ENCODE measurements at regions not wholly inside any gene's neighbourhood (a gene's known extent, or its start where the extent isn't known, plus 50 kb on each side); places are given as distances from the start of the nearest gene placed in this dataset.
"Not testable (repeated sequence)": the region's sequence is repeated elsewhere in the genome, so short reads cannot be mapped to it uniquely, and the experiment has no call there.

GRCh38 chrX:64853424-64853823 lies 122.8 kb downstream of the ZC4H2 start:
- DNase-seq = no peak

DNA sequence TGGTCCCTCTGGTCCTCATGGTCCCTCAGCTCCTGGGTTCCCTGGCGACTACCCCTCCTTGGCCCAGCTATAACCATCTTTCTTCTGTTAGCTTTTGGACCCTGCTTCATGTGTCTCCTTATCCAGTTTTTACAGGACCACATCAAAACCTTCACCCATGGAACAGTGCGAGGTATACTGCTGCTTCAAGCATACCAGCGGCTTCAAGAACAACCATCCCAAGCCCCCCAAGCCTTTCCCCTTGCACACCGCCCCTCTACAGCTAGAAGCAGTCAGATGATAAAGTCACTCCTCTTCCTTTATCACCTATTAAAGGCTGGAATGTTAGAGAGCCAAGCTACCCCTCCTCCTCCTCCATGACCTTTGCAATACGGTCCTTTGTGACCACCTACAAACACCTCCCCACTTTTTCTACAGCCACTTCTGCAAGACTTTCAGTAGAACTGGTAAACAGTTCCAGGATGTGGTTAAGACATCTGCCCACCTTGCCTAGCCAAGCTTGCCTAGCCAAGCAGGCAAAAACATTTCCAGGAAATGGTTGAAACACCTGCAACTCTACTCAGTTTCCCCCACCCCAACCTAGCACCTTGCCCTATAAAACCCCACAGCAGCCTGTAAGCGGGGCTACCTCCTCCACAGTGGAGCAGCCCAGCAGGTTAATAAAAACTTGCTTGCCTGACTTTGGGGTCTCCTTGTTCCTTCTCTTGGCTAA lies 125.7 kb downstream of the ZC4H2 start:
- DNase-seq = no peak

GRCh38 chrX:64843224-64843623 lies 133.0 kb downstream of the ZC4H2 start:
- DNase-seq = no peak

GRCh38 chrX:64842492-64842891 lies 133.8 kb downstream of the ZC4H2 start:
- no peak for DNase-seq

DNA sequence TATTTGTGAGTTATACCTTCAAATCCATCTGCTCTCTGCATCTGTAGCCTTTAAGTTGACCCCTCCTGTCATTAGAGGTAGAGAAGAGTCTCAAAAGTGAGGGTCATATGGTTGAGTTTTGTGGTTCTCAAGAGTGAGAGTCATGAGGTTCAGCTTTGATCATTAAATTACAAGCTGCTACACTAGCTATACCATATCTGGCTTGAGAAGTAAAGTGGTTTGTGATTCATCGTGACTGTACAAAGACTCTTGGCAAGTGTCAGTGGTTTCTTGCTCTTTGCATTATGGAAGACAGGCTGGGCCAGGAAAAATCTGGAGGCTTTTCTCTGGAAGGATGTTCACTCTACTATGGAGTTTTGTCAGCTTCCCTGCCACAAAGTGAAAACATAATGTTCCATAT lies 170.6 kb downstream of the ZC4H2 start:
- no peak for DNase-seq

GRCh38 chrX:64792598-64793337 lies 183.5 kb downstream of the ZC4H2 start:
- DNase-seq = no peak

DNA sequence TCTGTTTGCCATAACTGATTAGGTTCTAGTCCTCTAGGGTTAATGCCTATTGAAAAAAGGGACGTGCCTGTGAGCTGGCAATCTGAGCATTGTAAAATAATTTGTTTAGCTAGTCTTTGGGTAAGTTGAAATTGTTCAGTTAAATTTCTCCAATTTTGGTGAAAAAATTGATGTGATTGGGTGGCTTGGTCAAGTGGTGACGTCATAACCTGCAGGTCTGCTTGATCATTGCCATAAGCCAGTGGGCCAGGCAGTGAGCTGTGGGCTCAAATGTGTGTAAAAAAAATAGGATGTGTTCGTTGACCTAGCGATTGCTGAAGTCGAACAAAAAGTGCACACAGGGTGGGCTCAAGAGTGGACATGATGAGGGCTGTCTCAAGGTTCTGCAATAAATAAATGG lies 193.3 kb downstream of the ZC4H2 start:
- no peak for DNase-seq

GRCh38 chrX:64758047-64758446 lies 218.2 kb downstream of the ZC4H2 start:
- no peak for DNase-seq

DNA sequence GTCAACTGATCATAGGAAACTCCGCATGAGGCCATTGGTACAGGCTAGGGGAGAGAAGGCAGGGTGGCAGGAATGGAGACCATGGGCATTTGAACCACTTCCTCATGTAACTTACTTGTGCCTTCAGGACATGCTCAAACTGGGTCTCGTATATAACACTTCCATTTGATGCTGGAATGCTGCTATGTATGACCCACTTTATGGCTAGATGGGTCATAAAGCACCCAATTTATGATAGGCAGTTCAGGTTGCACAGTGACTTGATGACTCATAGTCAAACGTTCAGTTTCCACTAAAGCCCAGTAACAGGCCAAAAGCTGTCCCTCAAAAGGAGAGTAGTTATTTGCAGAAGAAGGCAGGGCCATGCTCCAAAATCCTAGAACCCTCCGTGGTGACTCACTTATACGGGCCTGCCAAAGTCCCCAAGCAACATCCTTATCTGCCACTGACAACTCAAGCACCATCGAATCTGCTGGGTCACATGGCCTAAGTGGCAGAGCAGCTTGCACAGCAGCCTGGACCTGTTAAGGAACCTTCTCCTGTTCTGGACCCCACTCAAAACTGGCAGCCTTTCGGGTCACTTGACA lies 236.4 kb downstream of the ZC4H2 start:
- DNase-seq = no peak

DNA sequence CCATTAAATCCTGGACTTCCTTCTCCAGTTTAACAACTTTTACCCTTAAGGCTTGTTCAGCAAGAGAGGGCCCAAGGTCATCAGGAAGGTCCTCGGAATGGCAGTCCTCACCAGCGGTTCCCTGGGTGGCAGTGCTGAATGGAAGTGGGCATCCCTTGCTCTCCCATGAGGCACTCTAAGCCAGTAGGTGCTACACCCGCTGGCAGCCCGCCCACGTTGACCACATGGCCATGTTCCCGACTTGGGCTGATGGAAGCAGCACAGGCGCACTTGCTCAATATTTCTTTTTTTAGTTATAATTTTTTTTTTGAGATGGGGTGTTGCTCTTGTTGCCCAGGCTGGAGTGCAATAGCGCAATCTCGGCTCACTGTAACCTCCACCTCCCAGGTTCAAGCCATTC lies 277.9 kb downstream of the ZC4H2 start:
- DNase-seq = no peak

DNA sequence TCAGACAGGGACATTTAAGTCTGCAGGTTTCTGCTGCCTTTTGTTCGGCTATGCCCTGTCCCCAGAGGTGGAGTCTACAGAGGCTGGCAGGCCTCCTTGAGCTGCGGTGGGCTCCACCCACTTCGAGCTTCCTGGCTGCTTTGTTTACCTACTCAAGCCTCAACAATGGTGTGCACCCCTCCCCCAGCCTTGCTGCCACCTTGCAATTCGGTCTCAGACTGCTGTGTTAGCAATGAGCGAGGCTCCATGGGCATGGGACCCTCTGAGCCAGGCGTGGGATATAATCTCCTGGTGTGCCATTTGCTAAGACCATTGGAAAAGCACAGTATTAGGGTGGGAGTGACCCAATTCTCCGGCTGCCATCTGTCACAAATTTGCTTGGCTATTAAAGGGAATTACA lies 280.9 kb downstream of the ZC4H2 start:
- DNase-seq = not testable (repeated sequence)

DNA sequence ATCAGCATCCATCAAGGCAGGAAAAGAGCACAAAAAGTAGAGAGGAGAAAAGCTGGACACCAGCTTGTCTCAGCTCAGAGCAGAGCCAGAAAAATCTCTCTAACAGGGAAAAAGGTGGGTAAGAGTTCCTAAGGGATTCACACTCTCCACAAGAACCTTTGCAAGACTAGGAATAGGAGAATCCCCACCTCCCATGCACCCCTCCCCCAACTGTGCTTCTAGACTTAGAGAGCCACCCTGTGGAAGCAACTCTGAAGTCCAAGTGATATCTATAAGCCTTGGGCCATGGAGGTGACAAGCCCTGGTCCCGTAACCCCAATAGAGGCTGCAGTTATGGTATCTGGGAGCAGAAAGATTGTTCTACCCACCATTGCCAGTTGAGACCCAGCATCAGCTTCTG lies 267.6 kb upstream of the MTMR8 start:
- DNase-seq = no peak

GRCh38 chrX:64657229-64657628 lies 262.0 kb upstream of the MTMR8 start:
- DNase-seq = not testable (repeated sequence)

GRCh38 chrX:64642482-64642881 lies 247.2 kb upstream of the MTMR8 start:
- peak; percentile 37 for DNase-seq
